GF-D8 (cell line): ENCODE measurements at regions not wholly inside any gene's neighbourhood (a gene's known extent, or its start where the extent isn't known, plus 50 kb on each side); places are given as distances from the start of the nearest gene placed in this dataset.
"Not testable (repeated sequence)": the region's sequence is repeated elsewhere in the genome, so short reads cannot be mapped to it uniquely, and the experiment has no call there.

Experiments used
- DNase-seq: peaks from one replicate; lab custom pipeline; 2025; lab: John Stamatoyannopoulos, UW

DNA sequence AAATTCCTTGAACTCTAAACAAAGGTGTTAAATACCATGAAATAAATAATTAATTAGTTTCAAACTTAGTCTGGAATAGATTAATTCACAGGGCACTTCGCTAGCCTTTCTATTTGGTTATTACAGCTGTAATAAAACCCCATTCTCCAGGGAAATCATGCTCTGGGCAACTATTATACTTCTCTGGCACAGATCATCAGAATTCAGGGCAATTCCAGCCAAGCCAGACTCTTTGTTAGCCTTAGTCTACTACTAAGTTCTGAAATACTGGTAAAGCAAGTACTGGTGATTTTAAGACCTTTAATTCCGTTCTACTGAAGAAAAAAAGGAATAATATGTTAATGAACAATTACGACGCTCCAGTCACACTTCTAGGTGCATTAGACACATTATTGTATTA is 123.4 kb upstream of the PDE1A start:
- DNase-seq: no peak

DNA sequence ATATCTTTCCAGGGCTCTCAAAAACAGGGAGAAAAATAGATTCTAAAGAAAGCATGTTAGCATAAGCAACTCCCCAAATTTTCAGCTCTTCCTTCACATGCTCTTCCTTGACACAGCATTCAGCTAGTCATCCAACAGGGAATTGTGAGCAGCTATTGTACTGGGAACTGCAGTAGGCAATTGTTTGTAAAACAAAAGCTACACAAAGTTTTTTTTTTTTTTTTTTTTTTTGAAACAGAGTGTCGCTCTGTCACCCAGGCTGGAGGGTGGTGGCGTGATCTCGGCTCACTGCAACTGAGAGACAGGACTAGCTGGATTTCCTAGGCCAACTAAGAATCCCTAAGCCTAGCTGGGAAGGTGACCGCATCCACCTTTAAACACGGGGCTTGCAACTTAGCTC is 125.4 kb upstream of the PDE1A start:
- DNase-seq: not testable (repeated sequence)

DNA sequence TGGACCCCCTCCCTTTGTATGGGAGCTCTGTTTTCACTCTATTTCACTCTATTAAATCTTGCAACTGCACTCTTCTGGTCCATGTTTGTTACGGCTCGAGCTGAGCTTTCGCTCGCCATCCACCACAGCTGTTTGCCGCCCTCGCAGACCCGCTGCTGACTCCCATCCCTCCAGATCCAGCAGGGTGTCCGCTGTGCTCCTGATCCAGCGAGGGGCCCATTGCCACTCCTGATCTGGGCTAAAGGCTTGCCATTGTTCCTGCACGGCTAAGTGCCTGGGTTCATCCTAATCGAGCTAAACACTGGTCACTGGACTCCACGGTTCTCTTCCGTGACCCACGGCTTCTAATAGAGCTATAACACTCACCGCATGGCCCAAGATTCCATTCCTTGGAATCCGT is 125.9 kb upstream of the PDE1A start:
- not testable (repeated sequence) for DNase-seq

DNA sequence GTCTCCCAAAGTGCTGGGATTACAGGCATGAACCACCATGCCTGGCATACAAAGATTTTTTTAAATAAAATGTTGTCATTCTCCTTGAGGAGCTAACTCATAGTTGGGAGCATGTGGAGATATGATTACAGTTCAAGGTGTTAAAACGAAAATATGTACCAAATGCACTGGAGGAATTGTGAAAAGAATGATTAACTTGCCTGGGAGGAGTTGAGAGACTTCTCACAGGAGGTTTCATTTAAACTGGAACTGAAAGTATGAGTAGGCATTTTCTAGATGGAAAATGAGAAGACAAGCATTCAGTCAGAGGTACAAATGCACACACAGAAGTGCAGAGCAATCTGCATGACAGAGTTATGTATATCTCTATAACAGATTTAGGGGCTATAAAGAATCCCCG is 126.6 kb upstream of the PDE1A start:
- no peak for DNase-seq

DNA sequence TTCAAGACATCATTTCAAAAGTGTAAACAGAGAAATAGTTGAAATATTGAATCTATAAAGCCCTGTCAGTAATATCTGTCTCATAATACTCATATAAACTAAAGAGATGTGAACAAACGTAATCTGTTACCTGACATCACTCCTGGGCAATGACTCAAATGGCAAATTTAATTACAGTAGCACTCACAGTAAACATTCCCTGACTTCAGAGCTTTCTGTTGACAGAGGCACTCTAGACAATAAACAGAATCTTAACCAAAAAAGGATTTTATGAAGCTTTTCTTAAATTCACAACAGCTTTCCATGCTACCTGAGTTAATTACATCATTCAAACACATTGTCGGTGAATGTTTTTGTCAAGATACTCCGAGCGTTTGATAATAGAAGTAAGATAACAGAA is 128.1 kb upstream of the PDE1A start:
- no peak for DNase-seq

DNA sequence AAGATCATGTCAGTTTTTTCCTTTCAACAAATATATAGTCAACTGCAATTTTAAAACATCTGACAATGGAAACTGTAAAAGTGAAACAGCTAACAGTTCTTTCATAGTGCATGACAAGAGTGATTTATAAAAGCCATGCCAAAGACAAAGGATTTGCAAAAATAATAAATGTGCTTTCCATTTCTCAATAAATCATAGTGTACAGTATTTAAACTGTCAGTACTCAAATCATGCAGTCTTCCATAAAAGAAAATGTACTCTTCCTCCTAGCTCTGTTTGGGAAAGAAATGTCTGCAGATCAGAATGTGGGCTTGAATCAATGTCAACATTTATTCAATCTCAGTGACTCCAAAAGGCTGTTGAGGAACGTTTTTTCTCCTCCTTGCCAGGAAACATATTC is 131.7 kb upstream of the PDE1A start:
- DNase-seq: no peak

DNA sequence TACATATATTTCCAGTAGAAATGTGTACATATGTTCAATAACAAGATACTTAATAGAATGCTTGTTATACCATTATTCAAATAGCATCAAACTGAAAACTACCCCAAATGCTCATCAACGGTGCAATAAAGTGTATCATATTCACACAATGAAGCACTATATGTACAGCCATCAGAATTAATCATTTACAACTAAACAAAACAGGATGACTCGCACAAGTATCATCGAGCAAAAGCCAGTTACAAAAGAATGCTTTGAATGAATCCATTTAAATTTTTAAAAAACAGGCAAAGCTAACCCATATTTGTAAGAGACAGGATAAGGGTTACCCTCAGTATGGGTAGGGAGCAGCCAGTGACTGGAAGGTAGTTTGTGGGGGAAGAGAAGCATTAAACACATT is 132.8 kb upstream of the PDE1A start:
- DNase-seq: no peak

DNA sequence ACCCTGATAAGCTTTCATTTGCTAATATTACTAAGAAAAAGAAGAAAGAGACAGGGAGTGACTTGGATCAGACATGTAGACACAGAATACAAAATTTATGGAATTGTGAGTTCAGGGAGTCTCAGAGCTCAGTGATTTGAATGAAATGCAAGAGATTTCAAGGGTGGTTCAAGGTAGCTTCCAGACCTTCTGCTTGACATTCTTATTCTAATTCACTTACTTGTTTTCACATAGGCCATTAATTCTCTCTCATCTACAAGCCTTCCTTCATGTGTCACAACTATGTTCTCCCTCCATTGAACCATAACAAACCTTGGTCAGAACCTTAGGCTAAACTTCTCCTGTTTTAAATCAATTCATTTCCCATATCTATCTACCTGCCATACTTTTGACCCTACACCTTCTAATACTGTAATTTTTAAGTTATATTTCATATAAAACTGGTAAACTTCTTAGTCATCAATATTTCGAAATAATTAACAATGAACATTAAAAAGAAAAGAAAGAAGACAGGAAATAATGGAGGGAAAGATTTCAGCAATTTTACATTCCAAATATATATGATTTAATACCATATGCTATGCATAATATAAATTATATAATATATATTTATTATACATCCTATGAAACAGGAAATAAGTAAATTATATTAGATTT is 139.2 kb upstream of the PDE1A start:
- DNase-seq: no peak

DNA sequence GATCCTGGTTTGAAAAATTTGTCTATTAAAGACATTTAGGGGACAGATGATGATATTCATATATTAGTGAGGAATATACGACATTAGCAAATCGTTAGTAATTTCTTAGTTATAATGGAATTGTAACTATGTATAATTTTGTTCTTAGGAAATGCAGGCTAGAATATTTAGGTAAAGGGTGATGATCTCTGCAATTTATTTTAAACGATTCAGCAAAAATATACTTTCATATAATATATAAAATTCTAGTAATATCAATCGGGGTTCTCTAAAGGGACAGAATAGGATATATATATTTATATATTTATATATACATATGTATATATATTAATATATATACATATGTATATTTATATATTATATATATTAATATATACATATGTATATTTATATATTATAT is 142.5 kb upstream of the DNAJC10 start:
- DNase-seq: no peak

DNA sequence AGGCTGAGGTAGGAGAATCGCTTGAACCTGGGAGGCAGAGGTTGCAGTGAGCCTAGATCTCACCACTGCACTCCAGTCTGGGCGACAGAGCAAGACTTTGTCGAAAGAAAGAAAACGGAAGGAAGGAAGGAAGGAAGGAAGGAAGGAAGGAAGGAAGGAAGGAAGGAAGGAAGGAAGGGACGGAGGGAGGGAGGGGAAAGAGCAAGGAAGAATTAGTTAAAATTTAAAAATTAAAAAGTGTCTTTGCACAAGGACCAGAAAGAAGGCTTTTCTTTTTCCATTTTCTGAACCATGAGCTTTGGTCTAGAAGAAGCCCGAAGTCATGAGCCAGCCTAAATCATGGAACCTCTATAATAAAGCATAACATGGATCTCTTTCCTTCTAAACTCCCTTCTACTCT is 138.2 kb upstream of the DNAJC10 start:
- DNase-seq: no peak

DNA sequence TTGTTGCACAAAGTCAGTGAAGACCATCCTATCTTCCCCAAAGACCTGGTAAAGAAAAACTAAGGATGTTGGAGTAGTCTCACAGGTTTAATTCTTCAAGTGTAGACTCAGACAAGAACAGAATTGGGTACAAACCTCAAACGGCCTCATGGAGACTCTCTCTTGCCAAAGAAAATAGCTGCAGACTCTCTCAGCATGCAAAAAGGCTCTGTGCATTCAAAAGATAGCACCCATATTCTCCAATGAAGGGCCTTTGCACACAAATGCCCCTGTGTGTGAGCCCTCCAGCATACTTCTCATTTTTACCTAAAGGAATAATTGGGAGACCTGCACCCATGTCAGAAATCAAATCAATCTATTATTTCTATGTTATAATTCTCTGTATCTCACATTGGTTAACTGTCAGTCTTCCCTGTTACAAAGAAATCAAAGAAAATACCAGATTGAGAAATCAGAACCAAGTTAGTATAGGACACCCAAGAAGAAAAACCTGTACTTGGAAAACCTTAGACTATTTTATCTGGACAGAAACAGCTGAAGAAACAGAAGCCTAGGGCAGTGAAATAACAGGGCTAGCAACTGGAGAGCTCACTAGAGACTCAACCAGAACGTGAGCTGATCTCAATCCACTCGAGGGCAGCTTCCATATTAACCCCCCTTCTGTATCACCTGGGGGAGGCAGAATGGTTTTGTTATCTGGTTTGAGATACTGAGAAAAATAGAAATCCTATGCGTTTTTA is 134.7 kb upstream of the DNAJC10 start:
- no peak for DNase-seq

DNA sequence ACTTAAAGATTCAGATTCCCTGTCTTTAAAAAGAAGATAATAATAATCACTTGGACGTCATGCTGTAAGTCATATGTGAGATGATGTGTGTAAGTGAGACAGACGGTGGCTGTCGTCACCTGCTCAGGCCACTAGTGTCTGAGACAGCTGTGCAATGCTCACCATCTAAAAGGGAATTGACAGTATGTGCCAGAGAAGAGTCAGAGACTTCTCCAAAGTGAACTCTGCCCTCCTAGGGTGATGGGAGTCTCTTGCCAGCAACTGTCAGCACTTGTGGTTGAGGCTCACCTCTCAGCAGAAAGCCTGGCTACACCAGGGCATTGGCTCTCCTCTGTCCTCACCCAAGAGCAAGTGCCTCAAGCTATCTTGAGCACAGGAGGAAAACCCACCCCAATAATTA is 131.6 kb upstream of the DNAJC10 start:
- DNase-seq: no peak

DNA sequence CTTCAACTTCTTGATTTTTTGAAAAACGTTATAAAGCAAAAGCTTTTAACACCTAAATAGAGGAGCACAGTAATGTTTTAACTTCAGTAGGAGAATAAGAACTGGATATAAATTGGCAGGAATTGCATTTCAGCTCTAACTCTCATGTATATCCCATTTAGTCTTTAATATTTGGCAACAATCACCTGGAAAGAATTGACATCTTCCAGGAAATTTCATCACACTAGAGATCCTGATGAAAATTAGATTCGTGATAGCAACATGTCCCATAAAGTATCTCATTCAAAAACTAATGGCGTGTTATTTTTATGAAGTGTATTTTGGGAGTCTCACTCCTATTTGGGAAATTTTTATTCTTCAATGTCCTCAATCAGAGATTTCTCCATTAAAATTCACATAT is 131.1 kb upstream of the DNAJC10 start:
- no peak for DNase-seq

DNA sequence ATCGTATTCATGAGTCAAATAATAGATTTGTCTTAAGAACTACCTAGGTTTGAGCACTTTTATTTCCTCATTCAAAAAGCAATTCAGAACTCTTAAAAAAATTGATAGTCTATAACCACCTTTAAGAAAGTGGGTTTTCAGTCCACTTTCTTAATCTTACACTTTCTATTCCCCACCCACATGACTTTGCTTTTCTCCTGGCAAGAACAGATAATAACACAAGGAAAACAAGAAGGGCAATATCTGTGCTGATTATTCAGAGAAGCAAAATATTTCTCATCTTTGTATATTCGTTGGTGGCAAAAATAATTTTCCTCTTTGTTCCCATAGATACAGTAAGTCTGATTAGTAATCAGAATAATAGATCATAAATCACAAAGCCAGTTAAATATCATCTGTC is 130.6 kb upstream of the DNAJC10 start:
- DNase-seq: no peak

DNA sequence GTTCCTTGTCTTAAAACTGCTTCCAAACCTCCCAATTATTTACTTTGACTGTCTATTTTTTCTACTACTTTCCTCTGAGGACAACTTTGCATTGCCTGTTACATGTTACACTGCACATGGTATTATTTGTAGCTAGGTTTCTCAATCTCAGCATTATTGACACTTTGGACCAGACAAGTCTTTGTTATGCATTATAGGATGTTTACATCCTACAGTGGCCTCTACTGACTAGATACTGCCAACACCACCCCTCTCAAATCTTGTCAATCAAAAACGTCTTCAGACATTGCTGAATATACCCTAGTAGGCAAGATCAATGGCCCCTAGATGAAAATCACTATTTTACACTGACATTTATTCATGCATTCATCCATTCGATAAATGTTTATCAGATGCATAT is 129.6 kb upstream of the DNAJC10 start:
- no peak for DNase-seq

DNA sequence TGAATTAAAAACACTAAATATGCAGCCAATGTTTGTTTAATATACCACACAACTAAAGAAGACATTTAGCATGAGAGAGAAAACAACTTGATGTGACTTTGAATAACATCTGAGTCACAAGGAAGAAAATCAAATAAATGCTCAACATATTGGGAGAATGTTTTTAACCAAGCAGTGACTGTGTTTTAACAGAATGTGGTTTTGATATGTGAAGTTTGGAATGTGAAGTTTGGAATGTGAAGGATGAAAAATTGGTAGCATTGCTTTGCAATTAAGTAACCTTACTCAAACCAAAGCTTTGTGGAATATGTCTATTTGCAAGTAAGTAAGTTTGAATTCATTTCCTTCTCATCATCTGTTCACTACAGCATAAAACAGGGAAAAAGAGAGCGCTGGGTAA is 128.2 kb upstream of the DNAJC10 start:
- DNase-seq: no peak

DNA sequence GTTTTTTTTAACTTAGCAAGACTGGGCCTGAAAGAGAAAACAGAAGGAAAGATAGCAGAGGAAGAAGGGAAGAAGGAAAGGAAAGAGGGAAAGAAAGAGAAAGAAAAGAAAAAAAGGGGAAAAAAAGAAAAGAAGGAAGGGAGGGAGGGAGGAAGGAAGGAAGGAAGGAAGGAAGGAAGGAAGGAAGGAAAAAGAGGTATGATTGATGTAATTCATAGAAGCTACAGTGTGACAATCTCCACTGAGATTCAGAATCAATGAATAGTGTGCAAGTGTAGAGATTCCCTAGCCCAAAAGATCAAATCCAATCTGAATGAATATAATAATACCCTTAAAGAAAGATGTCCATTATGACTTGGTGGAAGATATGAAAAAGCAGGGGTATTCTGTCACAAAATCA is 126.9 kb upstream of the DNAJC10 start:
- DNase-seq: no peak

DNA sequence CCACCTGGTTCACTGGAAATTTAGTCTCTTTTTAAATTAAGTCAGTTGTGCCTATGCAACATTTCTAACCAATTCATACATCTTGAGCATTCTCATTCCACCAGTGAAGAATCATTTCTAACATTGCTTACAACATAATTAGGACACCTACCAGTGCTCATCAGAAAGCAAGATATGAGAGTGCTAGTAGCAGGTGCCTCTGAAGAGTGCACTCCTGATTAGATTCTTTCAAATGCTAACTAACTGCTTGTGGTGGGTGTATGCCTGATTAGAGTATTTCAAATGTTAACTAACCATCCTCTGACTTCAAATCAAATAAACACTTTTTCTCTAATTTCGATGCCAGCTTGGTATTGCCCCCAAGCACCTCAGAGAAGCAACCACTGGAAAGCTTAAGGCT is 124.3 kb upstream of the DNAJC10 start:
- DNase-seq: no peak

DNA sequence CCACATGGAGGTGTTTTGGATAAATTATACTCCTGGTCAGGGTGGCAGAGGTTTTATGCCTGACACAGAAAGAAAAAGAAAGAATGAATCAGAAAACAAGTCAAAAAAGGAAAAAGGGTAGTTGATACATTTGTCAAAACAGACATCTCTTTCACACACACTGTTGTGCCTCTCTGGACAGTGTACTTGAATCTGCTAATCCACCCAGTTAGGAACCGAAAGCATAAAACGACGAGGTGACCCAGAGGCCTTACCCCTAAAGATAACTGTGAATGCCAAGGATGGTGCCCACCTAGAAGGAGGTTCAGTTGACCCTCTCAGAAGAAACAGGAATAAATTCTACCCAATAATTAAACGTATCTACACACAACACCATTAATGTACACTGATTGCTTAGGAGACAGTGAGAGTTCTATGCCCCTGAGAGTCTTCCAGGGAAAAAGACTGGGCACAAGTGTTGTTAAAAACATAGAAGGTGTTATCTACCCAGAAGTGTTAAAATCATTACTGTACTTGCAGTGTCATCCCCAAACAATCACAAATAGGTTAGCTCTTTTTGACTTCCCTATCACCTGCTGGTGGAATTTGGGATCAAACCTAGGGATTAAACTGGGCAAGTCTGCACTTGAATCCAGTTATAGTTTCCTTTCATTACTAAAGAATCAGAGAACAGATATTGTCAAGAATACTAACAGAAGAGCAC is 123.2 kb upstream of the DNAJC10 start:
- DNase-seq: no peak

DNA sequence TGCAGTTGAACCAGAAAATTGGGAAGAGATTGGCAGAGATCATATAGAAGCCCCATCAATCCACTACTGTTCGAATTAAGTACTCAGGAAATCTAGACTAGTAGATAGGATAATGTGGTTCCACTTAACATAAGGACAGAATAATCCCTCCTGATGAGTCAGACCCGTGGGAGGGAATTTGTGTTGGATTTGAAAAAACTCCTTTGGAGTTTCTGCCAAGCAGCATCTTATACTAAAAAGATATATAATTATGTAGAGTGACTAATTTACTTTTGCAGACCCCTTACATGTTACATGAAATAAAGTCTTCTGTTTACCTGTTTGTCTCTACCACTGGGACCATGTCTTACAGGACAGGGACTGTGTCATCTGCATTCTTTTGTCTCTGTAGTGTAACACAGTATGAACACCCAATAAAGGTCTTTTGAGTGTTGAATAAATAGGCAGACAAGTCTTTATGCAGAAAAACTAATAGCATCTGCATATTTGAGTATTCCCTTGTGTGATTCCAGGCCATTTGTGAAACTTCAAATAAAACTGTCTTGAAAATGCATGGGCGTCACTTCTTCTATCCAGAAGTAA is 122.6 kb upstream of the DNAJC10 start:
- no peak for DNase-seq

DNA sequence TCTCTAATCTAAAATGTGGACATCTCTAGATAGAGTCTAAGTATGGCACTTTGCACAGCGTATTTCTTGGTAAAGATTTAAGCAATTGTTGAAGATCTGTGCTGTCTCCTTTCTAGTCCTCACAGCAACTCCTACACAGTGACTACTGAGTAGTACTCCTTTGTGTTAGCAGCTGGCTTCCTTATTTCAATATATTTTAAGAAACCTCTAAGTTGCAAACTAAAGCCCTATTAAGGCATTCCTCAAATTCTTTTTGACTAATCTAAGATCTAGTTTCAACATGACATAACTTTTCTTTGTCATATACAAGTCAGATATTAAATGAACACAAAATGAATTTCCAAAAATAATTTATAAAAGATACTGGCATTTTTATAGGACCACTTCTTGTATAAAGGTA is 121.8 kb upstream of the DNAJC10 start:
- DNase-seq: no peak

DNA sequence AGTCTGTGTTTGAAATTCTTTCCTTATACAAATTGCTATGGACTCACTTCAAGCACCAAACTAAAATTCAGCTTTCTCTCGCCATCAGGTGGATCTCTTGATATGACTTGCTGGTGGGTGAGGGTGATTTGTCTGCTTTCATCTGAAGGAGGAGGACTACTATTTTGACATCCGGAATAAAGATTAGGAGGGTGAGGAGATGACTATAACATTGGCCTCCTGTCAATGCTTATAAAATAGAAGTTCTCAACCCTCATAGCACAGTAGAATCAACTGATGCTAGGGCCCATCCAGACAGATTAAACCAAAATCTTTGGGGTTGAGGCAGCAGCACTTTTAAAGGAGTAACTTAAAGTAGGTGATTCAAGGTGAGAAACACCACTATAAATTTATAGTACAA is 120.4 kb upstream of the DNAJC10 start:
- no peak for DNase-seq
